ENCODE measurements at regions not wholly inside any gene's neighbourhood (a gene's known extent, or its start where the extent isn't known, plus 50 kb on each side); places are given as distances from the start of the nearest gene placed in this dataset.

DNA sequence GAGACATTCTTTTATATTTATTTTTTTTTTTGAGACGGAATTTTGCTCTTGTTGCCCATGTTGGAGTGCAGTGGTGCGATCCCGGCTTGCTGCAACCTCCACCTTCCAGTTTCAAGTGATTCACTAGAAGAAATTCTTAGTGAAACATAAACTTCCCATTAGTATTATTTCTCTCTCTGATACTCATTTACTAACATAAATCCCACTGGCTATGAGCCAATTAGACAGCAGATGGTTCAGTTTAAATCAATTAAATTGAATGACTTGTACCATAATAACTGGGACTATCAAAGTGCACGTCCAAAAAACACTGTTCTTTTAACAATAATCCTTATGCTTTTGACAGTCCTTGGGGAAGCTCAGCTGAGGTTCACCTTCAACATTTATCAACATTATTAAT is 111.2 kb upstream of the PTCHD4 start:
- H3K27ac ChIP-seq, result no peak overlapping the region
- H3K9me3 ChIP-seq, result no peaks in the 10 kb centered on the region
- TF ChIP-seq, protein P1, sequence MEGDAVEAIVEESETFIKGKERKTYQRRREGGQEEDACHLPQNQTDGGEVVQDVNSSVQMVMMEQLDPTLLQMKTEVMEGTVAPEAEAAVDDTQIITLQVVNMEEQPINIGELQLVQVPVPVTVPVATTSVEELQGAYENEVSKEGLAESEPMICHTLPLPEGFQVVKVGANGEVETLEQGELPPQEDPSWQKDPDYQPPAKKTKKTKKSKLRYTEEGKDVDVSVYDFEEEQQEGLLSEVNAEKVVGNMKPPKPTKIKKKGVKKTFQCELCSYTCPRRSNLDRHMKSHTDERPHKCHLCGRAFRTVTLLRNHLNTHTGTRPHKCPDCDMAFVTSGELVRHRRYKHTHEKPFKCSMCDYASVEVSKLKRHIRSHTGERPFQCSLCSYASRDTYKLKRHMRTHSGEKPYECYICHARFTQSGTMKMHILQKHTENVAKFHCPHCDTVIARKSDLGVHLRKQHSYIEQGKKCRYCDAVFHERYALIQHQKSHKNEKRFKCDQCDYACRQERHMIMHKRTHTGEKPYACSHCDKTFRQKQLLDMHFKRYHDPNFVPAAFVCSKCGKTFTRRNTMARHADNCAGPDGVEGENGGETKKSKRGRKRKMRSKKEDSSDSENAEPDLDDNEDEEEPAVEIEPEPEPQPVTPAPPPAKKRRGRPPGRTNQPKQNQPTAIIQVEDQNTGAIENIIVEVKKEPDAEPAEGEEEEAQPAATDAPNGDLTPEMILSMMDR (IDR thresholded peaks at IDR 0.05), result no peak
- TF ChIP-seq EP300 (IDR thresholded peaks at IDR 0.05) (no peak), POLR2AphosphoS5 (IDR thresholded peaks at IDR 0.05) (no peak), POLR2A (IDR thresholded peaks at IDR 0.05) (no peak)
- no peaks in the 10 kb centered on the region for H3K4me1 ChIP-seq
- DNase-seq (no peak), ATAC-seq (ENCODE audit: low FRiP score in 2 of 2) (no peak)
- 88 to 89% methylated on average over 4 of the region's 4 CpGs for WGBS, 2 donors
- H3K27me3 ChIP-seq, result no peaks in the 10 kb centered on the region
- H3K4me3 ChIP-seq, result no peak overlapping the region
- no peaks in the 10 kb centered on the region for H3K36me3 ChIP-seq

DNA sequence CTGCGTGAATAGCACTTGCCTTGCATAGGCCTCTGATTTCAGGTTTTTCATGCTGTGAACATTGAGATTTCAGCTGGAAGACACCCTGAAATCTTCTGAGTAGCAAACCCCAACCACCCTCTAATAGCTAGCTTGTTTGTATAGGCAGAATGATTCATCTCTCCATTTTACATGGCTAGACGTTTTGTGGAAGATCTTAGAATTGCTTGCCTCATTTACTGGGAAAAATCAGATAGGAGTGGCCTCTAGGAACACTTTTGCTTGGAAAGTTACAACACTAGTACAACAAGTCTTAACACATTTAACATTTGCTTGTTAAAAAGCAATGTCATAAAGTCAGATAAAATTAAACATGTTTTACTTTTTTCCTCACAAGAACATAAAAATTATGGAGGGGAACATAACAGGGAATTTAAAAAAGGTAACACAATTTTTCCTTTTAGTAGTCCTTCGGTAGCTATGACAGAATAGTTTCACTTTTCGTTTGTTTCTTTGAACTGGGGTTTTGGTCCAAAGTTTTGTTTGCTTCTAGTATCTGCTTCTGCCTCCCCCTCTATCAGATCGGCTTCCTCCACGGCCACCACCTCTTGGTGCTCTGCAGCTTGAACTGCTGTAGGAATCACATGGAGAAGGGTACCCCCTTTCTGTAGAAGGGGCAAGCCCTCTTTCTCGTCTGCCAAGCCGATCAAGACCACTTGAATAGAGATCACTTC is 102.2 kb upstream of the PTCHD4 start:
- no peaks in the 10 kb centered on the region for H3K36me3 ChIP-seq

DNA sequence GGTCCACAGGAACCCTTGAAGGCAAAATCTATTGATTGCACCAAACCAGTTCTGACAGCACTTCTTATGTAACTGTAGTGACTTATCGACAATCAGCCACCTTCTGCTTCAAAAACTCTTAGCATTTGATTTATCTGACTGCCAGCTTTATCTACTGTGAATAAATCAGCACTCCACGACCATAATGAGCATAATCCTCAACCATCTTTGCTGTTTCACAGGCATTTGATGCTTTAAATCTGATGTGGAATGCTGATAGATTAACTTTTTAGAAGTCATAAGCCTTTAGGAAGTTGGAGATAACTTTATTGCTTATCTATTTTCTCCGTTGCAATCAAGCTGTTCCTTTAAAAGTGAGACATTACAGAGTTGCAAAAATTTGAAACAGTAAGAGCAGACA is 101.5 kb upstream of the PTCHD4 start:
- Histone ChIP-seq H3K4me3 (no peak overlapping the region), H3K4me1 (no peaks in the 10 kb centered on the region), H3K27me3 (no peaks in the 10 kb centered on the region), H3K27ac (no peak overlapping the region), H3K9me3 (no peaks in the 10 kb centered on the region), H3K36me3 (no peaks in the 10 kb centered on the region)
- WGBS, 2 donors, result 60 to 67% methylated on average over 3 of the region's 3 CpGs
- TF ChIP-seq POLR2AphosphoS5 (IDR thresholded peaks at IDR 0.05) (no peak), POLR2A (IDR thresholded peaks at IDR 0.05) (no peak)
- DNase-seq (no peak), ATAC-seq (ENCODE audit: low FRiP score in 2 of 2) (no peak)

More for the DNA sequence above, 102.2 kb upstream of the PTCHD4 start:
- 82 to 89% methylated on average over 8 of the region's 8 CpGs for WGBS, 2 donors
- H3K27me3 ChIP-seq, result no peaks in the 10 kb centered on the region
- DNase-seq, result no peak
- no peaks in the 10 kb centered on the region for H3K9me3 ChIP-seq
- no peak overlapping the region for H3K4me3 ChIP-seq
- TF ChIP-seq POLR2A (IDR thresholded peaks at IDR 0.05), result no peak
- no peak for TF ChIP-seq POLR2AphosphoS5 (IDR thresholded peaks at IDR 0.05)
- TF ChIP-seq, protein P1 (IDR thresholded peaks at IDR 0.05), result no peak
- TF ChIP-seq EP300 (IDR thresholded peaks at IDR 0.05), result no peak
- no peak overlapping the region for H3K27ac ChIP-seq
- no peaks in the 10 kb centered on the region for H3K4me1 ChIP-seq
- no peak for ATAC-seq (ENCODE audit: low FRiP score in 2 of 2)

DNA sequence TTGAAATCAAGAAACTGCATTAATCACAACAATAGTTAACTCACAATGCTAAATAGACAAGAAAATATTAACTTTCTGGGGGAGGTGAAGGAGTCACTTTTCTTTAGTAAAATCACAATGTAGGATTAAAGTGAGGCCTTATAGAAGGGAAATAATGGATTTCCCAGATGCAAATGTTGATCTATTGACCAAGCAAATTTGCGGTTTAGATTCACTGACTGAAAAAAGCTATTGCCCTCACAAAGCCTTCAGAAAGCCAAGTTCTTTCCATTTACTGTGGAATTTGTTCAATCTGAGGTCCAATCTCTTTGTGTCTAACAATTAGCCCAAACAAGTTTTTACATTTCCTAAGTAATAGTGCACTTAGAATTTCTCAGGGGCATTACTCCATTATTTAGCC is 95.1 kb upstream of the PTCHD4 start:
- H3K9me3 ChIP-seq, result no peaks in the 10 kb centered on the region
- DNase-seq (no peak), ATAC-seq (ENCODE audit: low FRiP score in 2 of 2) (no peak)
- H3K36me3 ChIP-seq, result no peaks in the 10 kb centered on the region
- WGBS, 2 donors, result 85 to 96% methylated on average over 1 of the region's 1 CpG
- H3K27ac ChIP-seq, result no peak overlapping the region
- H3K27me3 ChIP-seq, result no peaks in the 10 kb centered on the region
- H3K4me1 ChIP-seq, result no peaks in the 10 kb centered on the region
- TF ChIP-seq POLR2A (IDR thresholded peaks at IDR 0.05) (no peak), POLR2AphosphoS5 (IDR thresholded peaks at IDR 0.05) (no peak), EP300 (IDR thresholded peaks at IDR 0.05) (no peak)
- TF ChIP-seq, protein P1 (IDR thresholded peaks at IDR 0.05), result no peak
- no peak overlapping the region for H3K4me3 ChIP-seq

DNA sequence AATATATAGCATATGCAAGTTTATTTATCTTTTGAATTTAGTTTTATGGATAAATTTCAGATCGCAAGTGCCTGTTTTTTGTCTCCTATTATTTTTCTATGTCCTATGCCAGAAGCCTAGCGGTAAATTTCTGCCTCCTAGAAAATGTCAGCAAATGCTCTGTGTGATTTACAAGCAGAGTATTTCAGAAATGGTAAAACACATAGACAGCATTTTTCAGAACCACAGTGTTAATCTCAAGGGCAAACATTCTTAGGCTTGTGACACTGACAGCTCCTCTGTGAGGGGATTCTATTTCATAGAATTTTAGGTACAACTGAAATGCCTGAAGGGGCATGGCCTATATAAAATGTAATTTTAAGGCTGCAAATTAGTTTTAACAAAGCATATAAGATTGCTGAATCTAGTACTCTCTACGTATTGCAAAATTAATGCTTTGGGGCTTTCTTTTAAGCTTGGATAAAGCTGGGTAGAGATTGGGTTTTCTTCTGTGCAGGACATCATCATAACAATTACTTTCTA is 89.9 kb upstream of the PTCHD4 start:
- Histone ChIP-seq H3K4me1 (no peaks in the 10 kb centered on the region), H3K4me3 (no peak overlapping the region), H3K36me3 (no peaks in the 10 kb centered on the region), H3K27ac (no peak overlapping the region), H3K9me3 (no peaks in the 10 kb centered on the region), H3K27me3 (no peaks in the 10 kb centered on the region)
- 80 to 90% methylated on average over 3 of the region's 3 CpGs for WGBS, 2 donors
- ATAC-seq (ENCODE audit: low FRiP score in 2 of 2) (no peak), DNase-seq (no peak)
- TF ChIP-seq, protein P1 (IDR thresholded peaks at IDR 0.05), result no peak
- TF ChIP-seq EP300 (IDR thresholded peaks at IDR 0.05) (no peak), POLR2AphosphoS5 (IDR thresholded peaks at IDR 0.05) (no peak), POLR2A (IDR thresholded peaks at IDR 0.05) (no peak)
